A172 (cell line): ENCODE measurements at regions not wholly inside any gene's neighbourhood (a gene's known extent, or its start where the extent isn't known, plus 50 kb on each side); places are given as distances from the start of the nearest gene placed in this dataset.
"Not testable (repeated sequence)": the region's sequence is repeated elsewhere in the genome, so short reads cannot be mapped to it uniquely, and the experiment has no call there.

Source experiments
- DNase-seq: peaks from one replicate; pipeline ENCODE4 v3.0.0-alpha.2; 2015; ENCODE audit warnings: low spot score

- DNase-seq, result no peak
Observed at GRCh38 chr12:23253191-23253590, 628.2 kb downstream of the ETNK1 start.

GRCh38 chr12:23253910-23254309 lies 628.9 kb downstream of the ETNK1 start:
- not testable (repeated sequence) for DNase-seq

DNA sequence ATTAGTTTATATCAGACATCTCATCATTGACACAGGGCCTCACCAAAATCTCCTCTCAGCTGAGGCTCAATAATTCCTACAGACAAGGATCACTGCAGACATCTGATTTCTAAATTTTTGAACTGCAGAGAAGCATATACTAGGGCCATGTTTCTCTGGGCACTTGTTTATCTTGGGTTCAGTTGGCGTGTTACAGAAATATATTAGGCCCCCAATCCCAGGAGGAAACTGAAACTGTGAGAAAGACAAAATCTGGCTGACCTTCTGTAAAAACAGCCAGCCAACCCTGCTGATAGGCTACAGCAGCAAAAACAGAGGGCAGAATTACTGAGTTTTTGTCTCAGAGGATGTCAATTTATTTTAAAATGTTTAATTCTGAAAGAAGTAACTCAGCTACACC lies 634.6 kb downstream of the ETNK1 start:
- no peak for DNase-seq

GRCh38 chr12:23262670-23263069 lies 637.7 kb downstream of the ETNK1 start:
- no peak for DNase-seq

DNA sequence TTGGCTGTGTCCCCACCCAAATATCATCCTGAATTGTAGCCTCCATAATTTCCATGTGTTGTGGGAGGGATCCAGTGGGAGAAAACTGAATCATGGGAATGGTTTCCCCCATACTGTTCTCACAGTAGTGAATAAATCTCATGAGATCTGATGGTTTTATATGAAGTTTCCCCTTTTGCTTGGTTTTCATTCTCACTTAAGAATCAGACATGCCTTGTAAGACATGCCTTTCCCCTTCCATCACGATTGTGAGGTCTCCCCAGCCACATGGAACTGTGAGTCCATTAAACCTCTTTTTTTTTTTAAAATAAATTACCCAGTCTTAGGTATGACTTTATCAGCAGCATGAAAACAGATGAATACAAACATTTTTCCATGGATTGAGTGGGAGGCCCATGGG lies 652.9 kb downstream of the ETNK1 start:
- no peak for DNase-seq

GRCh38 chr12:23281295-23281694 lies 656.3 kb downstream of the ETNK1 start:
- DNase-seq, result no peak

GRCh38 chr12:23282701-23283100 lies 657.7 kb downstream of the ETNK1 start:
- DNase-seq, result no peak

DNA sequence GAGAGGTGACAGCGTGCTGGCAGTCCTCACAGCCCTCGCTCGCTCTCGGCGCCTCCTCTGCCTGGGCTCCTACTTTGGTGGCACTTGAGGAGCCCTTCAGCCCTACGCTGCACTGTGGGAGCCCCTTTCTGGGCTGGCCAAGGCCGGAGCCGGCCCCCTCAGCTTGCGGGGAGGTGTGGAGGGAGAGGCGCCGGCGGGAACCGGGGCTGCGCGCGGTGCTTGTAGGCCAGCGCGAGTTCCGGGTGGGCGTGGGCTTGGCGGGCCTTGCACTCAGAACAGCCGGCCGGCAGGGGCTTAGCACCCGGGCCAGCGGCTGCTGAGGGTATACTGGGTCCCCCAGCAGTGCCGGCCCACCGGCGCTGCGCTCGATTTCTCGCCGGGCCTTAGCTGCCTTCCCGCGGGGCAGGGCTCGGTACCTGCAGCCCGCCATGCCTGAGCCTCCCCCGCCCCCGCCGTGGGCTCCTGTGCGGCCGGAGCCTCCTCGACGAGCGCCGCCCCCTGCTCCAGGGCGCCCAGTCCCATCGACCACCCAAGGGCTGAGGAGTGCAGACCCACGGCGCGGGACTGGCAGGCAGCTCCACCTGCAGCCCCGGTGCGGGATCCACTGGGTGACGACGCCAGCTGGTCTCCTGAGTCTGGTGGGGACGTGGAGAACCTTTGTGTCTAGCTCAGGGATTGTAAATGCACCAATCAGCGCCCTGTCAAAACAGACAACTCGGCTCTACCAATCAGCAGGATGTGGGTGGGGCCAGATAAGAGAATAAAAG lies 661.0 kb downstream of the ETNK1 start:
- not testable (repeated sequence) for DNase-seq

DNA sequence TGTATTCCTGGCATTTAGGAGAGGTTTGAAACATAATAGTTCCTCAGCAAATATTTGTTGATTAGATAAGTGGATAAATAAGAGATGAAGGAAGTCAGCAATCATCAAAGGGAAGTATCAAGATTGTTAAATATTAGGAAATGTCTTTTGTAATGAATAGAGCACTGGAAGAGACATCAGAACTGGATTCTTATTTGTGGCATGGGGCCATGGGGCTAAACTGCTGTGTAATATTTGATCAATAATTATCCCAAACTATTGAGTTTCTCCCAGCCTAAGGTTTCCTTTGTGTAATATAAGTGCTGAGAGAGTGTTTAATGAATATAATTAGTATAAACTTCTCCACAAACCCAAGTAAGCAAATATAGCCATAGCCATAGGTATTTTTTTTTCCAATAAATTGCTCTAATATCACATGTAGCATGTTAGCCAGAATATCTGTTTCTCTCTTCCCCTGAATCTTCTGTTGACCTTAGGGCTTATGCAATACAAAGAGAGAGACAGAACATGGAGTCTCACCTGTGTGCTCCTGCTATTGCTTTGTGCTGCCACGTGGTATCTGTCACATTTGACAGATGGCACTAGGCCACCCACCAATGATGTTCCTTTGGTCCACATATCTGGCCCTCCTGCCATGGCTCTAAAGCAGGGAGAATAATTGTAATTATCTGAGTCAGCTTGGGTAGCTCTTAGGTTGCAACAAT lies 658.7 kb downstream of the SOX5 start:
- DNase-seq, result no peak

- no peak for DNase-seq
Observed at GRCh38 chr12:23303220-23303619, 646.2 kb downstream of the SOX5 start.

DNA sequence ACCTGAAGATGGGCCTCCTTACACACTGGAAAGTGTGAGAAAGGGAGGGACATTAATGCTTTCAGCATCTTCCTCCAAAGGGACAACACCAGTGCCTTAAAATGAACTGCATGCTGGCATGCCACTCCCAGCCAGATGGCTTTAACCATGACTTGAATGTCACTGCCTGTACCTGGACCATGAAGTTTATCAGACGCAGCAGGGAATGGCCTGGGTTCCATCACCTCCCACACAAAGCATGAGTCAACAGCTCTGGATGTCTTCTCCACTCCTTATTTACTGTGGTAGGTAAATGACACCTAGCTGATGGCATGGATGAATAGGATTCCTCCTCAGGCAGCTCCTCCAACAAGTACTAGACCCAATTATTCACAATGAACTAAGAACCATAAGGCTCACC lies 645.6 kb downstream of the SOX5 start:
- no peak for DNase-seq

- no peak for DNase-seq
Observed at GRCh38 chr12:23333938-23334337, 615.5 kb downstream of the SOX5 start.

DNA sequence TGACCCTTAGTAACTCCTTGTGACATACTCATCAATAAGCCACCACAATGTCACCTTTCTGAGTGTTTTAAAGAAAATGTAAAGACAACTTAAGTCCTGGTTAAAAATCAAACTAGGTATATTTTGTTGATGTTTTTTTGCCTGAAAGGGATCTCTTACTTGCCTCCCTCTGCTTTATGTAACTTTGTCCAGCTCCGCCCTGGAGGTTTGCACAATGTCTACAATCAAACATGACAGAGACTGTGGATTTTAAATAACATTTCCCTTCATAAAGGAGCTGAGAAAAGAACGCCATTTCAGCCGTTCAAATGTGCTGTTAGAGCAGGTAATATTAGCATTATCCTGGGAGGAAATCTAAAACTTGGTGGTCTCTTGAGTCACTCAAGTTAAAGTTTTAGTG lies 613.9 kb downstream of the SOX5 start:
- DNase-seq, result no peak

DNA sequence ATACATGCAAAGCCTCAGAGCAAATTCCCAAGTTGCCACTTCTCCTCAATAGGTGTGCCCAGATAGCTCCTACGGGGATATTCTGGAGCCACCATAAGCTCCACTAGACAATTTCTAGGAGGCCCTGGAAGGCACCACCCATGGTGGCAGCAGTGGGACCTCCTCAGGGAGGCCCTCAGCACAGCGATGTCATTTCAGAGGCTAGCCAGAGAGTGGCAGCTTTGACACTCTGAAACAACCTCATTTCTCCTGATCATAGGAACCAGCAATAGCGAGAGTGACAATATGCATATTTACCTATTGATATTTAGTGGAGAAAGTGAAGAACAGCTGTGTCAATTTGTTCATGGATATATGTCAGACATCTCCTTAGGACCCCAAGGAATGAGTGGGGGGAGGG lies 612.3 kb downstream of the SOX5 start:
- DNase-seq, result no peak

DNA sequence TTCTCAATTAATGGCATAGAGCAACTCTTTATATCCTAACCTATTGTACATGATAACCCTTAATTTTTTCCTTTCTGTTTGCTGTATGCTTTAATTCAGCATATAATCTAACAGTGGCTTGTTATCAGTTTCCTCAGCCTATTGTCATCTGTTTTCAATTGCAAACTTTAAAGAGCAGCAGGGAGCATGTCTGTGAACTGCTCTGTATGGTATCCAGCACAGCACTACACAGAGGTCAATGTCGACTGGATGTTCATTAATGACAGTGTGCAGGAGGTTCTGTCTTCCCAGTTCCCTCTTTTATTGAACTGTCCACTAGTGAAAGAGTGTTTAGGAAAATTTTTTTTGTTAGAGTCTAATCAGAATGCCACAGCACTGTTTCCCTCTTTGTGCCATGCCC lies 609.1 kb downstream of the SOX5 start:
- no peak for DNase-seq

DNA sequence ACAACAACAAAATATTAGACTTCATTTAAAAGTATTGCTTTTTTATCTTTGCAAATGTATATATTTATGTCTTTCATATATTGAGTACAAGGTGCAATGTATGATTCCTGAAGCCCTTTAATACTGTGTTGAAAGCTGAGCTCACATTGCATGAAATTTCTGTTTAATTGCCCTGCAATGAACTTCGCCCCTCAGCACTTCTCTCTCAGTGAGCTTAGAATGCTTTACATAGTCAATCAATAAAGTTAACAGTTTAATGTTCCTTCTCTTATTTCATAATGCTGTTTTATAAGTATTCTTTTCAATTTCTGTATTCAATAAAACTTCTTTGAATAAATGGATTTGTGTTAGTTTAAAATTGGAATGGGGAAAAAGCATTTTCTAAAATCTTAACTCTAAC lies 607.1 kb downstream of the SOX5 start:
- DNase-seq, result no peak

- DNase-seq, result no peak
Observed at GRCh38 chr12:23349564-23349963, 599.9 kb downstream of the SOX5 start.

DNA sequence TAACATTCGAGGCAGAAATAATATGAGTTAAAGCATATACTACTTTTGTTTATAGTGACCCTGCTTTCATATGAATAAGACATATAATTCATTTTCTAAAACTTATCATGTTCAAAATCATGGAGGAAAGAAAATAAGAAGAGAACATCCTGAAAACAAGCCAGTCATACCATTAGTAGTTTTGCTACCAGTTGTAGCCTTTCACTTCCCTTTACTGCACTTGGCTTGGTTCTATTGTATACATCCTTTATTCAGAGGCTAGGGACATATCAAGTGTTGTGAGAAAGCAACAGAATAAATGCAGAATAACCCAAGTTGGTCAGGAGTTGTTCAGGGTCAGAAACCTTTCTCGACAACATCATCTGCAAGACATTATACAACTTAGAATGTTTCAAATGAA lies 598.7 kb downstream of the SOX5 start:
- no peak for DNase-seq

- DNase-seq, result no peak
Observed at GRCh38 chr12:23352670-23353069, 596.8 kb downstream of the SOX5 start.

- DNase-seq, result no peak
Observed at GRCh38 chr12:23354800-23355199, 594.7 kb downstream of the SOX5 start.

GRCh38 chr12:23356440-23356839 lies 593.0 kb downstream of the SOX5 start:
- DNase-seq, result no peak

DNA sequence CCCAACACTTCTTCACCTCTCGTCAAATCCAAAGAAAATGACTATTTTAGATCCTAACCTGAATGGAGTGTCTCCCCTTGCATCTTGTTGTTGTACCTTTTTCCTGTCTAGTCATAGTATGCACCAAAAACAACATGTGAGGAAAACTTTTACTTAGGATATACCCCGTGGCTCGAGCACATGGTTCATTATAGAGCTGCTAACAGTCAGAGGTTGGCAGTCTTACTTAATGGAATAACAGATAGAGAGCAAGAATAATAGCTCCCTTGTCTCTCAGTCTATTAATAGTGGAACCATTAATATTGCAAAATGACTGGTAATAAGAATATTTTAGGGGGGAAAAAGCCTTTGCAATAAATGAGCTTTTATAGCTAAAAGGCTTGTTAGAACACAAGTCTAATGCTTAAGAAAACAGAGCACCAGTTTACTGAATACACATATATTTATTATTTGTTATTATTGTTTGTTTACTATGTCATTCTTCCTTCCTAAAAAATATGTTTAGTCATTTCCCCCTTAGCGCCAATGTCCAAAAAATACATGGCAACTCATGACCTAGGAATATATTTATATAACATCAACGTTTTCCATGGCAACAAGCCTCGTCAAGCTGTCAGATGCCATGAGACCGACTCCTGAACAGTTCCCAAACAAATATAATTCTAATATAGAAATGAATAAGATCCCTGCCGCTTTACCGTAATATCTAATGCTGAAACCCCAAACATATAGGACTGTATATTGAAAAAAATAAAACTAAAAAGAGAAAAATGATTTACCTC lies 592.4 kb downstream of the SOX5 start:
- no peak for DNase-seq
